ENCODE measurements at regions not wholly inside any gene's neighbourhood (a gene's known extent, or its start where the extent isn't known, plus 50 kb on each side); places are given as distances from the start of the nearest gene placed in this dataset.

- H3K4me1 Mint-ChIP-seq: peaks cover 2% of the 10 kb centered on the region
- peaks cover 17% of the 10 kb centered on the region for H3K36me3 Mint-ChIP-seq
Measured at GRCh38 chr4:56273391-56273790, 113.9 kb downstream of the AASDH start.

GRCh38 chr4:56272927-56273326, 114.4 kb downstream of the AASDH start:
- H3K36me3 ChIP-seq: no peaks in the 10 kb centered on the region
- H3K4me3 ChIP-seq: no peak overlapping the region

More at GRCh38 chr4:56273391-56273790, 113.9 kb downstream of the AASDH start:
- Histone ChIP-seq H3K4me1 (no peaks in the 10 kb centered on the region), H3K4me2 (no peak overlapping the region), H3K36me3 (no peaks in the 10 kb centered on the region), H3F3A (ENCODE audit: low read depth) (no peaks in the 10 kb centered on the region), H4K20me1 (ENCODE audit: low read depth) (peaks cover 3% of the 10 kb centered on the region), H2AFZ (replicated peaks) (no peak overlapping the region), H3K79me2 (ENCODE audit: low read depth) (no peaks in the 10 kb centered on the region), H3K27me3 (no peaks in the 10 kb centered on the region), H3K27ac (no peak overlapping the region), H3K4me3 (no peak overlapping the region), H3K9ac (no peak overlapping the region), H3K9me3 (ENCODE audit: low read depth) (no peaks in the 10 kb centered on the region)
- H3K4me3 Mint-ChIP-seq: no peak overlapping the region
- H3K27ac Mint-ChIP-seq: no peak overlapping the region
- no peaks in the 10 kb centered on the region for H3K27me3 Mint-ChIP-seq (ENCODE audit: insufficient read depth, low read depth)
- TF ChIP-seq CTCF (IDR thresholded peaks at IDR 0.05) (no peak), EZH2 (IDR thresholded peaks at IDR 0.05) (no peak), EZH2phosphoT487 (IDR thresholded peaks at IDR 0.05) (no peak)
- H3K9me3 Mint-ChIP-seq: peaks cover 13% of the 10 kb centered on the region
- DNase-seq (ENCODE audit: low spot score): no peak

GRCh38 chr4:56272003-56272402, 115.3 kb downstream of the AASDH start:
- no peaks in the 10 kb centered on the region for H3K79me2 ChIP-seq (ENCODE audit: low read depth)
- Mint-ChIP-seq H3K27ac (no peak overlapping the region), H3K27me3 (ENCODE audit: insufficient read depth, low read depth) (no peaks in the 10 kb centered on the region), H3K36me3 (peaks cover 12% of the 10 kb centered on the region), H3K4me1 (peaks cover 2% of the 10 kb centered on the region), H3K4me3 (no peak overlapping the region), H3K9me3 (peaks cover 3% of the 10 kb centered on the region)
- H3K36me3 ChIP-seq: no peaks in the 10 kb centered on the region
- no peaks in the 10 kb centered on the region for H3K9me3 ChIP-seq (ENCODE audit: low read depth)
- TF ChIP-seq EZH2 (IDR thresholded peaks at IDR 0.05) (no peak), EZH2phosphoT487 (IDR thresholded peaks at IDR 0.05) (no peak), CTCF (IDR thresholded peaks at IDR 0.05) (no peak)
- no peaks in the 10 kb centered on the region for H3K4me1 ChIP-seq
- H3K4me2 ChIP-seq: no peak overlapping the region
- no peak overlapping the region for H3K27ac ChIP-seq
- no peak overlapping the region for H2AFZ ChIP-seq (replicated peaks)
- DNase-seq (ENCODE audit: low spot score): no peak
- no peak overlapping the region for H3K9ac ChIP-seq
- no peaks in the 10 kb centered on the region for H3F3A ChIP-seq (ENCODE audit: low read depth)
- H3K27me3 ChIP-seq: no peaks in the 10 kb centered on the region
- H3K4me3 ChIP-seq: no peak overlapping the region
- peaks cover 3% of the 10 kb centered on the region for H4K20me1 ChIP-seq (ENCODE audit: low read depth)

More at GRCh38 chr4:56272927-56273326, 114.4 kb downstream of the AASDH start:
- Mint-ChIP-seq H3K27ac (no peak overlapping the region), H3K4me1 (peaks cover 2% of the 10 kb centered on the region), H3K36me3 (peaks cover 17% of the 10 kb centered on the region), H3K27me3 (ENCODE audit: insufficient read depth, low read depth) (no peaks in the 10 kb centered on the region), H3K9me3 (peaks cover 10% of the 10 kb centered on the region), H3K4me3 (no peak overlapping the region)
- Histone ChIP-seq H3F3A (ENCODE audit: low read depth) (no peaks in the 10 kb centered on the region), H3K79me2 (ENCODE audit: low read depth) (no peaks in the 10 kb centered on the region), H3K4me2 (no peak overlapping the region), H2AFZ (replicated peaks) (no peak overlapping the region), H3K4me1 (no peaks in the 10 kb centered on the region), H3K9me3 (ENCODE audit: low read depth) (no peaks in the 10 kb centered on the region), H3K27me3 (no peaks in the 10 kb centered on the region), H3K9ac (no peak overlapping the region), H4K20me1 (ENCODE audit: low read depth) (peaks cover 3% of the 10 kb centered on the region), H3K27ac (no peak overlapping the region)
- no peak for TF ChIP-seq EZH2phosphoT487 (IDR thresholded peaks at IDR 0.05)
- TF ChIP-seq EZH2 (IDR thresholded peaks at IDR 0.05): no peak
- TF ChIP-seq CTCF (IDR thresholded peaks at IDR 0.05): no peak
- no peak for DNase-seq (ENCODE audit: low spot score)
